HepG2 (cell line): ENCODE measurements at regions not wholly inside any gene's neighbourhood (a gene's known extent, or its start where the extent isn't known, plus 50 kb on each side); places are given as distances from the start of the nearest gene placed in this dataset.

Experiments used
- ATAC-seq: fragments of 200-7000 bp; cut with Tn5 transposase; 3 replicates; pipeline ENCODE4 v1.9.1; 2020; ENCODE audit warnings: mild to moderate bottlenecking, moderate library complexity
- BruUV-seq: library from RNA; stranded (reverse); fragments of 400-500 nt; replicated peaks from 2 replicates; lab custom pipeline; 2021; lab: Mats Ljungman, UMichigan
- CTCF ChIA-PET: fragments of 300-600 bp; formaldehyde crosslinking; extraction: SDS; loops from one replicate; lab custom pipeline; 2021; ENCODE audit warnings: low total read pairs, inconsistent platforms, low intra/inter-chr PET ratio; lab: Yijun Ruan, JAX
- POLR2A ChIA-PET: fragments of 350-600 bp; sonication (Branson Sonifier 250); formaldehyde crosslinking; loops from one replicate; lab custom pipeline; 2020; ENCODE audit warnings: antibody characterized with exemption, inconsistent platforms; lab: Yijun Ruan, JAX
- DNase-seq: peaks from one replicate; pipeline ENCODE4 v3.0.0-alpha.2; 2015; ENCODE audit warnings: low spot score
- FAIRE-seq: peaks from 3 replicates; lab custom pipeline; 2011; peaks lifted over from hg19 to GRCh38; lab: Jason Lieb, UNC
- H2AFZ ChIP-seq: one replicate; pipeline ENCODE4 v1.6.1; 2011; ENCODE audit warnings: low read length, inconsistent platforms
- H3K27ac ChIP-seq: fragments of 300-600 bp; 3 replicates; pipeline ENCODE4 v1.8.0; 2011; ENCODE audit warnings: mixed run types, mild to moderate bottlenecking, mixed read lengths, low read length, inconsistent platforms; ENCODE audit not compliant: insufficient read depth; ENCODE audit errors: extremely low read length
- H3K27me3 ChIP-seq, 2 experiments: fragments of 200-600 bp in 1 of 2; 2 replicates in 1 of 2; 3 replicates in 1 of 2; pipeline versions ENCODE4 v1.6.0 to v1.8.0; 2011; ENCODE audit warnings: low read length in 2 of 2, mild to moderate bottlenecking in 2 of 2, moderate library complexity in 2 of 2, inconsistent platforms in 1 of 2; ENCODE audit not compliant: insufficient read depth in 2 of 2, control insufficient read depth in 1 of 2
- H3K36me3 ChIP-seq, 2 experiments: fragments of 200-600 bp in 1 of 2; replicated peaks in 1 of 2; 2 replicates in 1 of 2; 3 replicates in 1 of 2; pipeline versions ENCODE4 v1.5.1 to v1.8.0; 2011; ENCODE audit warnings: low read length in 2 of 2, inconsistent platforms in 1 of 2; ENCODE audit not compliant: insufficient read depth in 2 of 2, control insufficient read depth in 1 of 2
- H3K4me1 ChIP-seq: 2 replicates; pipeline ENCODE4 v1.5.1; 2012; ENCODE audit warnings: low read length, inconsistent platforms; ENCODE audit not compliant: insufficient read depth
- H3K4me2 ChIP-seq: 2 replicates; pipeline ENCODE4 v1.6.0; 2011; ENCODE audit warnings: low read depth, low read length, inconsistent platforms
- H3K4me3 ChIP-seq, 3 experiments: fragments of 200-600 bp in 1 of 3; sonication (generic), shearing (Covaris generic) in 1 of 3; replicated peaks in 1 of 3; 2 replicates each; pipeline ENCODE4 v1.5.1; 2011 to 2016; ENCODE audit warnings: low read length in 3 of 3, inconsistent platforms in 2 of 3, low read depth in 2 of 3, mild to moderate bottlenecking in 2 of 3, control low read depth in 1 of 3, mixed read lengths in 1 of 3; ENCODE audit not compliant: insufficient read depth in 1 of 3
- H3K79me2 ChIP-seq: one replicate; pipeline ENCODE4 v1.6.1; 2011; ENCODE audit warnings: low read length, inconsistent platforms; ENCODE audit not compliant: insufficient read depth
- H3K9ac ChIP-seq: 2 replicates; pipeline ENCODE4 v1.6.0; 2011; ENCODE audit warnings: mild to moderate bottlenecking, low read depth, low read length, inconsistent platforms; ENCODE audit not compliant: insufficient read depth
- H3K9me3 ChIP-seq: 2 replicates; pipeline ENCODE4 v1.5.1; 2012; ENCODE audit warnings: mild to moderate bottlenecking, low read length
- H4K20me1 ChIP-seq: 2 replicates; pipeline ENCODE4 v1.6.0; 2011; ENCODE audit warnings: inconsistent platforms, mild to moderate bottlenecking, low read length, moderate library complexity; ENCODE audit not compliant: insufficient read depth
- CEBPG ChIP-seq: IDR thresholded peaks from 2 replicates; pipeline ENCODE4 v1.6.1; 2016
- HNRNPUL1 ChIP-seq: fragments of 200-400 bp; formaldehyde crosslinking; IDR thresholded peaks from 2 replicates; pipeline ENCODE4 v1.6.1; 2017; ENCODE audit warnings: low read depth, mild to moderate bottlenecking, low read length, moderate library complexity
- JDP2 ChIP-seq: sonication (generic); formaldehyde crosslinking; IDR thresholded peaks from 2 replicates; pipeline ENCODE4 v1.8.1; 2022; ENCODE audit warnings: missing genetic modification reagents, borderline replicate concordance
- JUN ChIP-seq: sonication (generic); formaldehyde crosslinking; IDR thresholded peaks from 2 replicates; pipeline ENCODE4 v1.4.0; 2020; ENCODE audit warnings: mild to moderate bottlenecking, missing genetic modification reagents
- MAFG ChIP-seq: sonication (generic); formaldehyde crosslinking; IDR thresholded peaks from 2 replicates; pipeline ENCODE4 v1.5.1; 2020; ENCODE audit warnings: mild to moderate bottlenecking, missing genetic modification reagents
- PHF8 ChIP-seq: sonication (generic); formaldehyde crosslinking; IDR thresholded peaks from 2 replicates; pipeline ENCODE4 v1.5.0; 2020; ENCODE audit warnings: missing genetic modification reagents
- SIX1 ChIP-seq: sonication (generic); formaldehyde crosslinking; IDR thresholded peaks from 2 replicates; pipeline ENCODE4 v1.4.0; 2020; ENCODE audit warnings: missing genetic modification reagents, borderline replicate concordance
- STAT5B ChIP-seq: sonication (generic); formaldehyde crosslinking; IDR thresholded peaks from 2 replicates; pipeline ENCODE4 v1.4.0; 2020; ENCODE audit warnings: missing genetic modification reagents
- SUZ12 ChIP-seq: fragments of 150-350 bp; IDR thresholded peaks from 2 replicates; pipeline ENCODE4 v1.6.1; 2014; ENCODE audit warnings: low read depth, low read length
- TCF7 ChIP-seq: sonication (generic); IDR thresholded peaks from 2 replicates; pipeline ENCODE4 v1.6.1; 2016; ENCODE audit warnings: antibody characterized with exemption, low read depth
- XRCC5 ChIP-seq: fragments of 200-400 bp; formaldehyde crosslinking; optimal IDR thresholded peaks from 2 replicates; pipeline ENCODE3; 2017; ENCODE audit warnings: mild to moderate bottlenecking, low read length
- ZBTB20 ChIP-seq: sonication (generic); formaldehyde crosslinking; IDR thresholded peaks from 2 replicates; pipeline ENCODE4 v1.8.1; 2023; ENCODE audit warnings: missing genetic modification reagents, low read depth, mild to moderate bottlenecking, borderline replicate concordance
- ZNF292 ChIP-seq: sonication (generic); formaldehyde crosslinking; IDR thresholded peaks from 2 replicates; pipeline ENCODE4 v1.8.1; 2022; ENCODE audit warnings: mild to moderate bottlenecking, low read depth, missing genetic modification reagents, borderline replicate concordance
- ZNF333 ChIP-seq: sonication (generic); formaldehyde crosslinking; IDR thresholded peaks from 2 replicates; pipeline ENCODE4 v1.4.0; 2020; ENCODE audit warnings: mild to moderate bottlenecking, missing genetic modification reagents, borderline replicate concordance
- ZNF343 ChIP-seq: sonication (generic); formaldehyde crosslinking; IDR thresholded peaks from 2 replicates; pipeline ENCODE4 v1.4.0; 2020; ENCODE audit warnings: mild to moderate bottlenecking, missing genetic modification reagents
- ZNF749 ChIP-seq: sonication (generic); formaldehyde crosslinking; IDR thresholded peaks from 2 replicates; pipeline ENCODE4 v1.8.0; 2022; ENCODE audit warnings: mild to moderate bottlenecking, missing genetic modification reagents, moderate library complexity, borderline replicate concordance
- ZNF883 ChIP-seq: sonication (generic); formaldehyde crosslinking; IDR thresholded peaks from 2 replicates; pipeline ENCODE4 v1.5.1; 2020; ENCODE audit warnings: mild to moderate bottlenecking, missing genetic modification reagents; ENCODE audit errors: not compliant biosample characterization
- WGBS: methylation state at CpG from one replicate; pipeline ENCODE4 v1.1.6; 2017; ENCODE audit warnings: low lambda C conversion rate; 5-methylcytosine and 5-hydroxymethylcytosine counted together
- in situ Hi-C: cut with HindIII; loops from 2 replicates; pipeline ENCODE4 v1.10.0; 2017; ENCODE audit warnings: low pct_unique_long_range_greater_than_20kb; ENCODE audit not compliant: extremely low pct_ligation_motif_present
- intact Hi-C: fragments of 100-400 bp; cut with micrococcal nuclease; formaldehyde crosslinking; loops from one replicate; pipeline ENCODE4 v1.10.0; 2022; ENCODE audit not compliant: unreplicated experiment
- TF ChIP-seq, protein P1 (sequence below): sonication (generic); formaldehyde crosslinking; IDR thresholded peaks from 2 replicates; pipeline ENCODE4 v1.5.0; 2020; ENCODE audit warnings: mild to moderate bottlenecking, low read depth, missing genetic modification reagents, borderline replicate concordance
- TF ChIP-seq, protein P2 (sequence below): sonication (generic); formaldehyde crosslinking; IDR thresholded peaks from 2 replicates; pipeline ENCODE4 v1.9.0; 2021; ENCODE audit warnings: missing genetic modification reagents, mild to moderate bottlenecking, borderline replicate concordance

DNA sequence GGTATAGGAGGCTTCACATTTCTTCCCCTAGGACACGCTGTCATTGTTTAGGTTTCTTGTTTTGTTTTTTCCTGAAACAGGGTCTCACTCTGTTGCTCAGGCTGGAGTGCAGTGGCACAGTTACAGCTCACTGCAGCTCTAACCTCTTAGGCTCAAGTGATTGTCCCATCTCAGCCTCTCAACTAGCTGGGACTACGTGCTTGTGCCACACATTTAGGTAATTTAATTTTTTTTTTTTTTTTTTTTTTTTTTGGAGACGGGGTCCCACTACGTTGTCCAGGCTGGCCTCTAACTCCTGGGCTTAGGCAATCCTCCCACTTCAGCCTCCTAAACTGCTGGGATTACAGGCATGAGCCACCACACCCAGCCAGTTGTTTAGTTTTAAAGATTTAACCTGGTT lies 66.2 kb downstream of the EXOSC2 start:
- H4K20me1 ChIP-seq, result peaks cover 4% of the 10 kb centered on the region; the same call in 1 of the 2 replicates
- FAIRE-seq, result no peak
- no peaks in the 10 kb centered on the region for H3K27me3 ChIP-seq
- POLR2A ChIA-PET, result no interaction called here
- H3K4me1 ChIP-seq, result no peaks in the 10 kb centered on the region; the same call in 1 of the 2 replicates
- in situ Hi-C loops, result no loop called here
- 82% methylated on average over 4 of the region's 4 CpGs for WGBS
- no peak overlapping the region for H3K9ac ChIP-seq
- H3K79me2 ChIP-seq, result peaks cover 5% of the 10 kb centered on the region
- TF ChIP-seq JUN (no peak), ZNF343 (CRISPR knock-in tag) (no peak), MAFG (CRISPR knock-in tag) (no peak), STAT5B (CRISPR knock-in tag) (no peak), SUZ12 (no peak), ZNF292 (CRISPR knock-in tag) (no peak), ZBTB20 (CRISPR knock-in tag) (no peak), PHF8 (CRISPR knock-in tag) (no peak), SIX1 (CRISPR knock-in tag) (no peak), ZNF333 (CRISPR knock-in tag) (no peak), JDP2 (CRISPR knock-in tag) (no peak), XRCC5 (no peak), TCF7 (no peak), CEBPG (CRISPR knock-in tag) (no peak), HNRNPUL1 (no peak), ZNF883 (CRISPR knock-in tag) (no peak), ZNF749 (CRISPR knock-in tag) (no peak)
- TF ChIP-seq, protein P1, sequence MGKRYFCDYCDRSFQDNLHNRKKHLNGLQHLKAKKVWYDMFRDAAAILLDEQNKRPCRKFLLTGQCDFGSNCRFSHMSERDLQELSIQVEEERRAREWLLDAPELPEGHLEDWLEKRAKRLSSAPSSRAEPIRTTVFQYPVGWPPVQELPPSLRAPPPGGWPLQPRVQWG (CRISPR knock-in tag), result no peak
- TF ChIP-seq, protein P2, sequence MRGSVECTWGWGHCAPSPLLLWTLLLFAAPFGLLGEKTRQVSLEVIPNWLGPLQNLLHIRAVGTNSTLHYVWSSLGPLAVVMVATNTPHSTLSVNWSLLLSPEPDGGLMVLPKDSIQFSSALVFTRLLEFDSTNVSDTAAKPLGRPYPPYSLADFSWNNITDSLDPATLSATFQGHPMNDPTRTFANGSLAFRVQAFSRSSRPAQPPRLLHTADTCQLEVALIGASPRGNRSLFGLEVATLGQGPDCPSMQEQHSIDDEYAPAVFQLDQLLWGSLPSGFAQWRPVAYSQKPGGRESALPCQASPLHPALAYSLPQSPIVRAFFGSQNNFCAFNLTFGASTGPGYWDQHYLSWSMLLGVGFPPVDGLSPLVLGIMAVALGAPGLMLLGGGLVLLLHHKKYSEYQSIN (CRISPR knock-in tag), result no peak
- TF ChIP-seq, all 625 proteins: peak for 0
- Histone ChIP-seq H2AFZ (no peak overlapping the region), H3K9me3 (no peaks in the 10 kb centered on the region), H3K4me3 (no peak overlapping the region), H3K27ac (no peak overlapping the region), H3K4me2 (no peak overlapping the region), H3K36me3 (no peaks in the 10 kb centered on the region)
- BruUV-seq, result no TSS peak
- DNase-seq (no peak), ATAC-seq (no peak)
- CTCF ChIA-PET, result no interaction called here
- intact Hi-C loops, result no loop called here
